GM12878 (cell line): ENCODE measurements at regions not wholly inside any gene's neighbourhood (a gene's known extent, or its start where the extent isn't known, plus 50 kb on each side); places are given as distances from the start of the nearest gene placed in this dataset.

Experiments used
- BMI1 ChIP-seq: fragments of 450-650 bp; IDR thresholded peaks from 2 replicates; pipeline ENCODE4 v1.6.1; 2016; ENCODE audit warnings: mild to moderate bottlenecking, moderate library complexity, borderline replicate concordance
- CTCF ChIP-seq, 3 experiments: IDR thresholded peaks in 2 of 3; conservative IDR thresholded peaks in 1 of 3; 2 replicates each; pipeline ENCODE4 v1.5.1; 2011; ENCODE audit warnings: low read depth in 3 of 3, low read length in 3 of 3, mild to moderate bottlenecking in 3 of 3, control low read depth in 2 of 3, moderate library complexity in 2 of 3, inconsistent platforms in 1 of 3, mixed read lengths in 1 of 3; ENCODE audit not compliant: control insufficient read depth in 2 of 3, insufficient read depth in 1 of 3; ENCODE audit errors: extremely low read depth in 1 of 3
- HDAC2 ChIP-seq: fragments of 200-600 bp; sonication (generic); IDR thresholded peaks from 2 replicates; pipeline ENCODE4 v1.6.1; 2017
- JUND ChIP-seq: IDR thresholded peaks from 2 replicates; pipeline ENCODE4 v1.6.1; 2012; ENCODE audit warnings: low read depth, mild to moderate bottlenecking, low read length, improper control_type of control experiment, moderate library complexity
- MAX ChIP-seq: IDR thresholded peaks from 2 replicates; pipeline ENCODE4 v1.6.1; 2012; ENCODE audit warnings: low read depth, low read length, improper control_type of control experiment
- NRF1 ChIP-seq: conservative IDR thresholded peaks from 2 replicates; pipeline ENCODE4 v1.6.1; 2011; ENCODE audit warnings: mild to moderate bottlenecking, low read depth, low read length, improper control_type of control experiment
- POLR2A ChIP-seq: IDR thresholded peaks from 2 replicates; pipeline ENCODE4 v1.6.1; 2011; ENCODE audit warnings: low read depth, mild to moderate bottlenecking, low read length
- TCF12 ChIP-seq: IDR thresholded peaks from 2 replicates; pipeline ENCODE4 v1.6.1; 2011; ENCODE audit warnings: low read depth, mild to moderate bottlenecking, low read length
- TF ChIP-seq, protein P1 (sequence below): IDR thresholded peaks from 2 replicates; pipeline ENCODE4 v1.6.1; 2011; ENCODE audit warnings: mild to moderate bottlenecking, low read depth, low read length, moderate library complexity; ENCODE audit not compliant: insufficient replicate concordance
- TF ChIP-seq, protein P2 (sequence below): fragments of 450-650 bp; IDR thresholded peaks from 2 replicates; pipeline ENCODE4 v1.6.1; 2016; ENCODE audit warnings: mild to moderate bottlenecking

DNA sequence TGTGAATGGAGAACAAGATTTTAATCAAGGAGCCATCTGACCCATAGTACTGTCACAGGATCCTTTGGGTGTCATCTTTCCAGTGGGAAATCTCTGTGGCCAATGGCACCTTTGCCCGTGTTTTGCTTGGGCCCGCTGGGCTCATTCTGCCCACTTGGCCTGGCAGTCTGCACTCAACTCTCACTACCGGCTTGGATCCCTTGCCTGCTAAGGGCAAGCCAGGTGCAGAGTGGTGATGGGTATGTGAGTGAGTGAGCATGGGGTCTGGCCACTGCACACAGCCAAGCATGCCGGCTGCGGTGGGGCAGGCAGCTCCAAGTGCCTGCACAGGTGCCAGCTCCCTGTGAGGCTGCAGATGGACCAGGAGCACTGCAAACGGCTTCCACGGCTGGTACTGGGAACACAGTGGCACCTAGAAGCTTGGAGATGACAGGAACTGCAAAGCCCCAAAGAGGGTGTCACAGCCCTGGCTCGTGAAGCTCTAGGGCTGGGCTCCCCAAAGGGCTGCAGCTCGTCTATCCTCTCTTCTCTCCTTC, 454.5 kb downstream of the TMA16 start:
- no peak for TF ChIP-seq BMI1
- TF ChIP-seq, protein P1, sequence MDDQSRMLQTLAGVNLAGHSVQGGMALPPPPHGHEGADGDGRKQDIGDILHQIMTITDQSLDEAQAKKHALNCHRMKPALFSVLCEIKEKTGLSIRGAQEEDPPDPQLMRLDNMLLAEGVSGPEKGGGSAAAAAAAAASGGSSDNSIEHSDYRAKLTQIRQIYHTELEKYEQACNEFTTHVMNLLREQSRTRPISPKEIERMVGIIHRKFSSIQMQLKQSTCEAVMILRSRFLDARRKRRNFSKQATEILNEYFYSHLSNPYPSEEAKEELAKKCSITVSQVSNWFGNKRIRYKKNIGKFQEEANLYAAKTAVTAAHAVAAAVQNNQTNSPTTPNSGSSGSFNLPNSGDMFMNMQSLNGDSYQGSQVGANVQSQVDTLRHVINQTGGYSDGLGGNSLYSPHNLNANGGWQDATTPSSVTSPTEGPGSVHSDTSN, result no peak
- TF ChIP-seq TCF12, result no peak
- TF ChIP-seq HDAC2, result no peak
- TF ChIP-seq MAX, result no peak
- TF ChIP-seq CTCF (IDR thresholded peaks at IDR 0.05 in 2 of 3, conservative IDR thresholded peaks at IDR 0.05 in 1 of 3; ENCODE audit: control insufficient read depth in 2 of 3, extremely low read depth in 1 of 3, insufficient read depth in 1 of 3, low read depth in 3 of 3, low read length in 3 of 3), result no peak
- TF ChIP-seq NRF1, result no peak
- no peak for TF ChIP-seq POLR2A
- TF ChIP-seq JUND, result no peak
- TF ChIP-seq, protein P2, sequence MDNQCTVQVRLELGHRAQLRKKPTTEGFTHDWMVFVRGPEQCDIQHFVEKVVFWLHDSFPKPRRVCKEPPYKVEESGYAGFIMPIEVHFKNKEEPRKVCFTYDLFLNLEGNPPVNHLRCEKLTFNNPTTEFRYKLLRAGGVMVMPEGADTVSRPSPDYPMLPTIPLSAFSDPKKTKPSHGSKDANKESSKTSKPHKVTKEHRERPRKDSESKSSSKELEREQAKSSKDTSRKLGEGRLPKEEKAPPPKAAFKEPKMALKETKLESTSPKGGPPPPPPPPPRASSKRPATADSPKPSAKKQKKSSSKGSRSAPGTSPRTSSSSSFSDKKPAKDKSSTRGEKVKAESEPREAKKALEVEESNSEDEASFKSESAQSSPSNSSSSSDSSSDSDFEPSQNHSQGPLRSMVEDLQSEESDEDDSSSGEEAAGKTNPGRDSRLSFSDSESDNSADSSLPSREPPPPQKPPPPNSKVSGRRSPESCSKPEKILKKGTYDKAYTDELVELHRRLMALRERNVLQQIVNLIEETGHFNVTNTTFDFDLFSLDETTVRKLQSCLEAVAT, result no peak
